ENCODE measurements at regions not wholly inside any gene's neighbourhood (a gene's known extent, or its start where the extent isn't known, plus 50 kb on each side); places are given as distances from the start of the nearest gene placed in this dataset.

DNA sequence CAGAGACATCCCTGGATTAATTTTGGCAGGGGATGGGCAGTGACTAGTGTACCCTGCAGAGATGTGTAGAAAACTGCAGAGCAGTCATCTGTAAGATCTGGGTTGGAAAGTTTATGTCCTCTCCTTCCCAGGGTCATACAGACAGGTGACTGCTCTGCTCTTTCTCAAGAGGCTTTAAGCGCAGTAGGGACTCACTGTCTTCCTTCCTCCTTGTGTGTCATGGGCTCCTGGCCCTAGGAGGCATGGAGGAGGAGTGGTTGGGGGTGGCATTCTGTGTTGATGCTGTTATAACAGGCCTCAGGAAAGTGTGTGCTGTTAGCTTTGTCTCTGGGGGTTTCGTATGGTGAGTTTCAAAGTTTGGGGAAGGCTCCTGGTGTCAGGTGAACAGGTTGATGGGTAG is 130.5 kb upstream of the MGAT5 start:
- Histone ChIP-seq H4K8ac (replicated peaks; ENCODE audit: insufficient read length, low read depth, low read length) (no peak overlapping the region), H2BK5ac (ENCODE audit: insufficient read length, low read length) (no peak overlapping the region), H3K56ac (ENCODE audit: insufficient read length, low read depth, low read length) (no peak overlapping the region), H2BK20ac (ENCODE audit: low read depth, low read length, poor library complexity, severe bottlenecking) (no peak overlapping the region), H3K9ac (ENCODE audit: extremely low read depth, insufficient read length, low read length) (no peak overlapping the region), H3K4me1 (ENCODE audit: insufficient read depth, low read length) (peaks cover 3% of the 10 kb centered on the region; the same call in 1 of the 2 replicates), H3K9me3 (ENCODE audit: control insufficient read depth, low read depth, low read length) (no peaks in the 10 kb centered on the region), H3K14ac (ENCODE audit: insufficient read depth, low read length) (no peak overlapping the region), H3K23ac (ENCODE audit: insufficient read length, low read depth, low read length) (no peak overlapping the region), H4K5ac (ENCODE audit: insufficient read length, low read depth, low read length) (no peak overlapping the region), H2AK5ac (ENCODE audit: insufficient read length, low read length) (no peak overlapping the region), H3T11ph (ENCODE audit: low read length) (no peak overlapping the region), H2BK12ac (ENCODE audit: insufficient read length, low read depth, low read length) (no peak overlapping the region), H4K91ac (ENCODE audit: insufficient read length, low read depth, low read length) (no peak overlapping the region), H2BK15ac (ENCODE audit: low read depth, low read length) (no peak overlapping the region), H3K4me2 (ENCODE audit: insufficient read depth, insufficient read length, low read length) (no peak overlapping the region), H3K27ac (ENCODE audit: insufficient read length, low read depth, low read length) (no peak overlapping the region), H3K79me2 (ENCODE audit: insufficient read depth, low read length) (peaks cover 18% of the 10 kb centered on the region; the same call in 1 of the 2 replicates), H3K4ac (ENCODE audit: low read depth, low read length) (no peak overlapping the region), H2BK120ac (ENCODE audit: low read depth, low read length, poor library complexity, severe bottlenecking) (no peak overlapping the region), H3K18ac (ENCODE audit: insufficient read length, low read depth, low read length) (no peak overlapping the region), H3K79me1 (ENCODE audit: insufficient read depth, low read depth, low read length, poor library complexity, severe bottlenecking) (peaks cover 3% of the 10 kb centered on the region), H3K23me2 (ENCODE audit: insufficient read length, low read depth, low read length, poor library complexity, severe bottlenecking) (peaks cover 11% of the 10 kb centered on the region), H2AFZ (ENCODE audit: low read length) (no peak overlapping the region), H3K27me3 (ENCODE audit: insufficient read depth, low read length) (no peaks in the 10 kb centered on the region), H4K20me1 (ENCODE audit: control insufficient read depth, insufficient read depth, insufficient read length) (no peaks in the 10 kb centered on the region)
- Mint-ChIP-seq H3K36me3 (ENCODE audit: insufficient read depth in 1 of 3, low read depth in 3 of 3) (peaks cover 6 to 9% (median 7%) of the 10 kb centered on the region in 3 experiments), H3K4me3 (no peak overlapping the region), H3K4me1 (peaks cover 64 to 67% of the 10 kb centered on the region in 2 experiments), H3K27me3 (ENCODE audit: low read depth) (peaks cover 11% of the 10 kb centered on the region), H3K9me3 (peaks cover 2 to 3% of the 10 kb centered on the region in 2 experiments; a peak in 4 of 5 replicates), H3K27ac (no peak overlapping the region)
- TF ChIP-seq, protein P1, sequence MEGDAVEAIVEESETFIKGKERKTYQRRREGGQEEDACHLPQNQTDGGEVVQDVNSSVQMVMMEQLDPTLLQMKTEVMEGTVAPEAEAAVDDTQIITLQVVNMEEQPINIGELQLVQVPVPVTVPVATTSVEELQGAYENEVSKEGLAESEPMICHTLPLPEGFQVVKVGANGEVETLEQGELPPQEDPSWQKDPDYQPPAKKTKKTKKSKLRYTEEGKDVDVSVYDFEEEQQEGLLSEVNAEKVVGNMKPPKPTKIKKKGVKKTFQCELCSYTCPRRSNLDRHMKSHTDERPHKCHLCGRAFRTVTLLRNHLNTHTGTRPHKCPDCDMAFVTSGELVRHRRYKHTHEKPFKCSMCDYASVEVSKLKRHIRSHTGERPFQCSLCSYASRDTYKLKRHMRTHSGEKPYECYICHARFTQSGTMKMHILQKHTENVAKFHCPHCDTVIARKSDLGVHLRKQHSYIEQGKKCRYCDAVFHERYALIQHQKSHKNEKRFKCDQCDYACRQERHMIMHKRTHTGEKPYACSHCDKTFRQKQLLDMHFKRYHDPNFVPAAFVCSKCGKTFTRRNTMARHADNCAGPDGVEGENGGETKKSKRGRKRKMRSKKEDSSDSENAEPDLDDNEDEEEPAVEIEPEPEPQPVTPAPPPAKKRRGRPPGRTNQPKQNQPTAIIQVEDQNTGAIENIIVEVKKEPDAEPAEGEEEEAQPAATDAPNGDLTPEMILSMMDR (conservative IDR thresholded peaks at IDR 0.05): no peak
- DNase-seq: no peak
- WGBS (ENCODE audit: extremely low coverage, insufficient read length, low lambda C conversion rate): no CpG with 5 or more reads among the region's 2 CpGs
